MM.1S (cell line): ENCODE measurements at regions not wholly inside any gene's neighbourhood (a gene's known extent, or its start where the extent isn't known, plus 50 kb on each side); places are given as distances from the start of the nearest gene placed in this dataset.

Source experiments
- EZH2 ChIP-seq: fragments of 300-600 bp; sonication (generic); optimal IDR thresholded peaks from 2 replicates; pipeline ENCODE3; 2017; ENCODE audit warnings: low read depth, mild to moderate bottlenecking, antibody characterized with exemption, low read length, mixed read lengths
- TF ChIP-seq, protein P1 (sequence below): fragments of 300-600 bp; sonication (generic); IDR thresholded peaks from 2 replicates; pipeline ENCODE4 v1.5.1; 2016; ENCODE audit warnings: antibody characterized with exemption, low read length, mixed read lengths

DNA sequence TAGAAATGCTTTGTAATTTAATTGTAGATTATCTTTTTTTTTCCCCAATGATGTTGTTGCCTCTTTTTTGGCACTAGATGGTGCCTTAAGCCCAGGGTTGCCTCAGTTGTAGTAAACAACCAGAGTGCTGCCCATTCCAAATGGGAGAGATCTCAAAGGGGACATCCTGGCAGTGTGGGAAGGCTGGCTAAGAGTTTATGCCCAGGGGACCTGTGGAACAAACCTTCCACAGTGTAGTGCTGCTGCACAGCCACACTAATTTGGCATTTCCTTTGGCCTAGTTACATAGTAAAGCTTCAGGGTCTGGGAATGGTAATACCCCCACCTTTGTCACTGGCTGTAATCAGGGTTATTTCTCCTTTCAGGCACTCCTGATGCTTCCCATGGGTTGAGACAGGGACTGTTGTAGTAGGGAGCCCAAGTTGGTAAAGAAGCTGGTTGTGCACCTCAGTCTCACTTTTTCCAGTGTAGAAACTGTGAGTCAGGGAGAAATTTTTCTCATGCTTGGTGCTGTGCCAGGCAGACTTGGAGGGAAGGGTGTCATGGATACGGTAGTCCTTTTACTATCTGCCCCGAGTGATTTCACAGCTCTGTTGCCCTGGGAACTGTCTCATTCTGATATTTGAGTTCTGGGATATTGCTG lies 177.8 kb upstream of the ECI2 start:
- no peak for TF ChIP-seq EZH2
- TF ChIP-seq, protein P1, sequence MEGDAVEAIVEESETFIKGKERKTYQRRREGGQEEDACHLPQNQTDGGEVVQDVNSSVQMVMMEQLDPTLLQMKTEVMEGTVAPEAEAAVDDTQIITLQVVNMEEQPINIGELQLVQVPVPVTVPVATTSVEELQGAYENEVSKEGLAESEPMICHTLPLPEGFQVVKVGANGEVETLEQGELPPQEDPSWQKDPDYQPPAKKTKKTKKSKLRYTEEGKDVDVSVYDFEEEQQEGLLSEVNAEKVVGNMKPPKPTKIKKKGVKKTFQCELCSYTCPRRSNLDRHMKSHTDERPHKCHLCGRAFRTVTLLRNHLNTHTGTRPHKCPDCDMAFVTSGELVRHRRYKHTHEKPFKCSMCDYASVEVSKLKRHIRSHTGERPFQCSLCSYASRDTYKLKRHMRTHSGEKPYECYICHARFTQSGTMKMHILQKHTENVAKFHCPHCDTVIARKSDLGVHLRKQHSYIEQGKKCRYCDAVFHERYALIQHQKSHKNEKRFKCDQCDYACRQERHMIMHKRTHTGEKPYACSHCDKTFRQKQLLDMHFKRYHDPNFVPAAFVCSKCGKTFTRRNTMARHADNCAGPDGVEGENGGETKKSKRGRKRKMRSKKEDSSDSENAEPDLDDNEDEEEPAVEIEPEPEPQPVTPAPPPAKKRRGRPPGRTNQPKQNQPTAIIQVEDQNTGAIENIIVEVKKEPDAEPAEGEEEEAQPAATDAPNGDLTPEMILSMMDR: peak; percentile 19; the same call in 1 of the 2 replicates
